GM12878 (cell line): ENCODE measurements at regions not wholly inside any gene's neighbourhood (a gene's known extent, or its start where the extent isn't known, plus 50 kb on each side); places are given as distances from the start of the nearest gene placed in this dataset.

Source experiments
- ATAC-seq: fragments of 200-7000 bp; cut with Tn5 transposase; 3 replicates; pipeline ENCODE4 v1.9.1; 2020; ENCODE audit warnings: mild to moderate bottlenecking, moderate library complexity
- BruUV-seq: library from RNA; stranded (reverse); fragments of 400-500 nt; replicated peaks from 2 replicates; lab custom pipeline; 2021; lab: Mats Ljungman, UMichigan
- CTCF ChIA-PET: fragments of 300-600 bp; sonication (Branson Sonifier 250); formaldehyde crosslinking; extraction: SDS; loops from one replicate; lab custom pipeline; 2021; ENCODE audit warnings: inconsistent platforms; lab: Yijun Ruan, JAX
- POLR2A ChIA-PET: fragments of 350-600 bp; formaldehyde crosslinking; extraction: SDS; loops from one replicate; lab custom pipeline; 2021; ENCODE audit warnings: inconsistent platforms; lab: Charles Lee
- RAD21 ChIA-PET: fragments of 300-600 bp; sonication (Branson Sonifier 250); formaldehyde crosslinking; loops from one replicate; lab custom pipeline; 2023; ENCODE audit warnings: antibody characterized with exemption; ENCODE audit not compliant: unreplicated experiment; lab: Charles Lee
- SMC1A ChIA-PET: fragments of 300-600 bp; sonication (Branson Sonifier 250); formaldehyde crosslinking; loops from one replicate; lab custom pipeline; 2023; ENCODE audit not compliant: unreplicated experiment, uncharacterized antibody; lab: Charles Lee
- DNase-seq: peaks from one replicate; pipeline ENCODE4 v3.0.0-alpha.2; 2011; ENCODE audit warnings: low read depth, low spot score
- FAIRE-seq: peaks from 3 replicates; lab custom pipeline; 2011; peaks lifted over from hg19 to GRCh38; lab: Jason Lieb, UNC
- H2AFZ ChIP-seq: 2 replicates; pipeline ENCODE4 v1.6.0; 2011; ENCODE audit warnings: low read depth, low read length, control low read depth; ENCODE audit not compliant: control insufficient read depth
- H3K27ac ChIP-seq: 2 replicates; pipeline ENCODE4 v1.5.1; 2011; ENCODE audit warnings: control low read depth; ENCODE audit not compliant: control insufficient read depth, insufficient read depth
- H3K27me3 ChIP-seq, 2 experiments: replicated peaks in 1 of 2; 2 replicates each; pipeline versions ENCODE4 v1.6.0 to v1.6.1; 2011; ENCODE audit warnings: low read length in 1 of 2; ENCODE audit not compliant: control insufficient read depth in 2 of 2, insufficient read depth in 2 of 2
- H3K36me3 ChIP-seq, 2 experiments: 2 replicates each; pipeline ENCODE4 v1.5.1; 2011; ENCODE audit warnings: low read length in 1 of 2; ENCODE audit not compliant: control insufficient read depth in 2 of 2, insufficient read depth in 2 of 2
- H3K4me1 ChIP-seq: 2 replicates; pipeline ENCODE4 v1.6.1; 2011; ENCODE audit warnings: mild to moderate bottlenecking, low read length, moderate library complexity, mixed read lengths; ENCODE audit not compliant: control insufficient read depth, insufficient read depth
- H3K4me2 ChIP-seq: 2 replicates; pipeline ENCODE4 v1.6.0; 2011; ENCODE audit warnings: control low read depth; ENCODE audit not compliant: control insufficient read depth, insufficient read depth
- H3K4me3 ChIP-seq: fragments of 200-600 bp; sonication (generic); 2 replicates; pipeline ENCODE4 v1.5.1; 2016
- H3K79me2 ChIP-seq: 2 replicates; pipeline ENCODE4 v1.6.0; 2011; ENCODE audit warnings: low read length; ENCODE audit not compliant: control insufficient read depth, insufficient read depth
- H3K9ac ChIP-seq: 2 replicates; pipeline ENCODE4 v1.8.0; 2011; ENCODE audit warnings: low read length, control low read depth, mixed read lengths; ENCODE audit not compliant: control insufficient read depth, insufficient read depth
- H3K9me3 ChIP-seq: replicated peaks from 3 replicates; pipeline ENCODE4 v1.5.1; 2011; ENCODE audit warnings: mild to moderate bottlenecking, low read length; ENCODE audit not compliant: control insufficient read depth, insufficient read depth
- H4K20me1 ChIP-seq: 2 replicates; pipeline ENCODE4 v1.6.0; 2011; ENCODE audit not compliant: control insufficient read depth, insufficient read depth
- ATF2 ChIP-seq: IDR thresholded peaks from 2 replicates; pipeline ENCODE4 v1.6.1; 2012; ENCODE audit warnings: low read length, inconsistent platforms
- BHLHE40 ChIP-seq, 2 experiments: fragments of 450-650 bp in 1 of 2; IDR thresholded peaks; 2 replicates each; pipeline ENCODE4 v1.6.1; 2011 to 2017; ENCODE audit warnings: low read depth in 2 of 2, borderline replicate concordance in 1 of 2, improper control_type of control experiment in 1 of 2, low read length in 1 of 2, mild to moderate bottlenecking in 1 of 2
- E4F1 ChIP-seq: fragments of 450-650 bp; IDR thresholded peaks from 2 replicates; pipeline ENCODE4 v1.6.1; 2018; ENCODE audit warnings: borderline replicate concordance, mild to moderate bottlenecking; ENCODE audit not compliant: partially characterized antibody
- ESRRA ChIP-seq: IDR thresholded peaks from 2 replicates; pipeline ENCODE4 v1.6.1; 2012; ENCODE audit warnings: mild to moderate bottlenecking, low read length, improper control_type of control experiment
- GABPA ChIP-seq: IDR thresholded peaks from 2 replicates; pipeline ENCODE4 v1.6.1; 2014; ENCODE audit warnings: antibody characterized with exemption, low read depth, mild to moderate bottlenecking, inconsistent platforms
- MEF2A ChIP-seq: IDR thresholded peaks from 2 replicates; pipeline ENCODE4 v1.6.1; 2011; ENCODE audit warnings: low read depth, mild to moderate bottlenecking, low read length, moderate library complexity; ENCODE audit not compliant: insufficient read depth
- PML ChIP-seq: IDR thresholded peaks from 2 replicates; pipeline ENCODE4 v1.6.1; 2012; ENCODE audit warnings: low read length, inconsistent platforms
- POLR2AphosphoS5 ChIP-seq: IDR thresholded peaks from 2 replicates; pipeline ENCODE4 v1.6.1; 2011; ENCODE audit warnings: mild to moderate bottlenecking, low read length, inconsistent platforms
- PRDM15 ChIP-seq: fragments of 450-650 bp; formaldehyde crosslinking; IDR thresholded peaks from 2 replicates; pipeline ENCODE4 v1.4.0; 2020; ENCODE audit warnings: mild to moderate bottlenecking, moderate library complexity
- SMAD1 ChIP-seq: fragments of 450-650 bp; IDR thresholded peaks from 2 replicates; pipeline ENCODE4 v1.6.1; 2018; ENCODE audit warnings: mild to moderate bottlenecking, low read depth; ENCODE audit not compliant: partially characterized antibody
- SREBF1 ChIP-seq: IDR thresholded peaks from 2 replicates; pipeline ENCODE4 v1.6.1; 2012; ENCODE audit warnings: mild to moderate bottlenecking, low read length
- TCF7 ChIP-seq: IDR thresholded peaks from 2 replicates; pipeline ENCODE4 v1.6.1; 2014; ENCODE audit warnings: antibody characterized with exemption, borderline replicate concordance
- ZNF592 ChIP-seq: fragments of 450-650 bp; IDR thresholded peaks from 2 replicates; pipeline ENCODE4 v1.6.1; 2017; ENCODE audit warnings: mild to moderate bottlenecking, moderate library complexity
- in situ Hi-C: fragments of 300-500 bp; cut with MboI; formaldehyde crosslinking; loops from 9 replicates; pipeline ENCODE4 v1.14.3; 2018; ENCODE audit warnings: mixed read lengths
- intact Hi-C: fragments of 100-400 bp; cut with micrococcal nuclease; formaldehyde crosslinking; loops from one replicate; pipeline ENCODE4 v1.14.2; 2022; ENCODE audit not compliant: unreplicated experiment

GRCh38 chr9:99678566-99678965 lies 143.1 kb upstream of the NR4A3 start:
- DNase-seq (no peak), ATAC-seq (no peak), FAIRE-seq (no peak)
- Histone ChIP-seq H3K27ac (no peak overlapping the region), H3K4me1 (no peaks in the 10 kb centered on the region), H4K20me1 (no peaks in the 10 kb centered on the region), H3K36me3 (no peaks in the 10 kb centered on the region), H3K9ac (no peak overlapping the region), H3K79me2 (no peaks in the 10 kb centered on the region), H2AFZ (no peak overlapping the region), H3K27me3 (no peaks in the 10 kb centered on the region), H3K4me3 (no peak overlapping the region), H3K9me3 (no peaks in the 10 kb centered on the region; the same call in 2 of the 3 replicates), H3K4me2 (no peak overlapping the region)
- BruUV-seq: no TSS peak
- intact Hi-C loops (no loop called here), in situ Hi-C loops (no loop called here)
- ChIA-PET RAD21 (interaction anchor here (0.7 to 1.4 kb wide), 2 partner anchors 11 to 379 kb away, joined by 3 read pairs; no protein-coding TSS in a partner anchor), SMC1A (interaction anchor here (1.0 kb wide), 1 partner anchor 42 kb away, joined by 4 read pairs; no protein-coding TSS in a partner anchor), CTCF (interaction anchor here (1.3 kb wide), 1 partner anchor 15 kb away, joined by 5 read pairs; no protein-coding TSS in a partner anchor), POLR2A (no interaction called here)
- TF ChIP-seq TCF7 (no peak), BHLHE40 (IDR thresholded peaks at IDR 0.05; ENCODE audit: borderline replicate concordance in 1 of 2, low read depth in 2 of 2, low read length in 1 of 2) (no peak), E4F1 (no peak), POLR2AphosphoS5 (no peak), ATF2 (no peak), MEF2A (no peak), PML (no peak), SMAD1 (no peak), ESRRA (no peak), ZNF592 (no peak), GABPA (no peak), PRDM15 (no peak), SREBF1 (no peak)
